Gastroesophageal sphincter (tissue), 3 donors: ENCODE measurements at regions not wholly inside any gene's neighbourhood (a gene's known extent, or its start where the extent isn't known, plus 50 kb on each side); places are given as distances from the start of the nearest gene placed in this dataset.

Source experiments
- POLR2AphosphoS5 ChIP-seq: sonication (generic); formaldehyde crosslinking; IDR thresholded peaks from one replicate; pipeline ENCODE4 v1.6.1; 2017; ENCODE audit warnings: antibody characterized with exemption
- TF ChIP-seq, protein P1 (sequence below), 4 experiments: fragments of 200-600 bp in 2 of 4; fragments of 450-650 bp in 2 of 4; sonication (generic) in 1 of 4; IDR thresholded peaks; one replicate each; pipeline ENCODE4 v1.5.1; 2017 to 2019; ENCODE audit warnings: antibody characterized with exemption in 4 of 4, mild to moderate bottlenecking in 2 of 4, moderate library complexity in 2 of 4

DNA sequence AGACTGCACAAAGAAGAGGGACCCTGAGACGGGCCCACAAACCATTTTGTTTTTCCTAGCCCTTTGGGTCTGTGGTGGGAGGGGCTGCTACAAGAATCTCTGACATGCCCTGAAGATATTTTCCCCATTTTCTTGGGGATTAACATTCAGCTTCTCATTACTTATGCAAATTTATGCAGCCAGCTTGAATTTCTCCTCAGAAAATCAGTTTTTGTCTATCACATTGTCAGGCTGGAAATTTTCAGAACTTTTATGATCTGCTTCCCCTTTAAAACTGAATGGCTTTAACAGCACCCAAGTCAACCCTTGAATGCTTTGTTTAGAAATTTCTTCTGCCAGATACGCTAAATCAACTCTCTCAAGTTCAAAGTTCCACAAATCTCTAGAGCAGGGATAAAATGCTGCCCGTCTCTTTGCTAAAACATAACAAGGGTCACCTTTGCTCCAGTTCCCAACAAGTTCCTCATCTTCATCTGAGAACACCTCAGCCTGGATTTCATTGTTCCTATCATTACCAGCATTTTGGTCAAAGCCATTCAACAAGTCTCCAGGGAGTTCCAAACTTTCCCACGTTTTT, 560.0 kb upstream of the KCND2 start:
- no peak for TF ChIP-seq POLR2AphosphoS5
- TF ChIP-seq, protein P1, sequence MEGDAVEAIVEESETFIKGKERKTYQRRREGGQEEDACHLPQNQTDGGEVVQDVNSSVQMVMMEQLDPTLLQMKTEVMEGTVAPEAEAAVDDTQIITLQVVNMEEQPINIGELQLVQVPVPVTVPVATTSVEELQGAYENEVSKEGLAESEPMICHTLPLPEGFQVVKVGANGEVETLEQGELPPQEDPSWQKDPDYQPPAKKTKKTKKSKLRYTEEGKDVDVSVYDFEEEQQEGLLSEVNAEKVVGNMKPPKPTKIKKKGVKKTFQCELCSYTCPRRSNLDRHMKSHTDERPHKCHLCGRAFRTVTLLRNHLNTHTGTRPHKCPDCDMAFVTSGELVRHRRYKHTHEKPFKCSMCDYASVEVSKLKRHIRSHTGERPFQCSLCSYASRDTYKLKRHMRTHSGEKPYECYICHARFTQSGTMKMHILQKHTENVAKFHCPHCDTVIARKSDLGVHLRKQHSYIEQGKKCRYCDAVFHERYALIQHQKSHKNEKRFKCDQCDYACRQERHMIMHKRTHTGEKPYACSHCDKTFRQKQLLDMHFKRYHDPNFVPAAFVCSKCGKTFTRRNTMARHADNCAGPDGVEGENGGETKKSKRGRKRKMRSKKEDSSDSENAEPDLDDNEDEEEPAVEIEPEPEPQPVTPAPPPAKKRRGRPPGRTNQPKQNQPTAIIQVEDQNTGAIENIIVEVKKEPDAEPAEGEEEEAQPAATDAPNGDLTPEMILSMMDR (IDR thresholded peaks at IDR 0.05) = no peak
